ENCODE measurements at regions not wholly inside any gene's neighbourhood (a gene's known extent, or its start where the extent isn't known, plus 50 kb on each side); places are given as distances from the start of the nearest gene placed in this dataset.

DNA sequence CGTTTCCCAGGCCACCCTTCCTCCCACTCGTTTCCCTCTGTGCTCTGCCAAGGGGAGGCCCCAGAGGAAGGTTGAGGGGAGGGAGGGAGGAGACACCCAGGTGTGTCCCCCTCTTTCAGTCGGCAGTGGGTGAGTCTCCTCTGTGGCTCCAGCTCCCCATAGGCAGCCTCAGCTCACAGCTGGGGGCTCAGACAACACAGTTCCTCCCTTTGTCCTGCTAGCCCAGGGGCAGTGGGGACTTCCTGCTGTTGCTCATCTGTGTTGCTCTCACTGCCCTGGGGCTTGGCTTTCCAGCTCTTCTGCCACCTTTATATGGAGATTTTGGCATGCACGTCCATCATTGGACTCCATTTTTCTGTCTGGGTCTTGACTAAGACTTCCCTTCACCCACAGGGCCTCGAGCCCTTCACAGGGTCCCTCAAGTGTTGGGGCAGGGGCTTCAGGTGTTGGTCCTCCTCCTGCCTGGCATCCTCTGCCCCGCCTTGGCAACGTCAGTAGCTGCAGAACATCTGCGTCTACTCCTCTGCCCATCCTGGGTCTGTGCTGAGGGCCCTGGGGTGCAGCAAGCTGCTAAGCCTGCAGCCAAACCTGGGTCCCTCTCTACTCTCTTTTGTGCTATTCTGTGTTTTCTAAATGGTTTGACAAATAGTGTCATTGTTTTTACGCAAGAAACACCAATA is 190.6 kb upstream of the PMEPA1 start:
- no peak for TF ChIP-seq POLR2AphosphoS5 (IDR thresholded peaks at IDR 0.05; ENCODE audit: low read depth)
- TF ChIP-seq CTCF (conservative IDR thresholded peaks at IDR 0.05; ENCODE audit: low read depth in 2 of 2), result no peak
- no peak for TF ChIP-seq REST (IDR thresholded peaks at IDR 0.05; ENCODE audit: unreplicated experiment)
- TF ChIP-seq EZH2 (IDR thresholded peaks at IDR 0.05; ENCODE audit: low read depth, unreplicated experiment), result no peak
- no peak for TF ChIP-seq EZH2phosphoT487 (IDR thresholded peaks at IDR 0.05; ENCODE audit: unreplicated experiment)
- TF ChIP-seq NANOG (IDR thresholded peaks at IDR 0.05; ENCODE audit: borderline replicate concordance), result no peak
- TF ChIP-seq JUNB (IDR thresholded peaks at IDR 0.05; ENCODE audit: unreplicated experiment), result no peak
- TF ChIP-seq CREB1 (CRISPR knock-in tag; IDR thresholded peaks at IDR 0.05; ENCODE audit: low read depth), result no peak
- no peak for TF ChIP-seq STAT1 (IDR thresholded peaks at IDR 0.05; ENCODE audit: unreplicated experiment)
- TF ChIP-seq, protein P1, sequence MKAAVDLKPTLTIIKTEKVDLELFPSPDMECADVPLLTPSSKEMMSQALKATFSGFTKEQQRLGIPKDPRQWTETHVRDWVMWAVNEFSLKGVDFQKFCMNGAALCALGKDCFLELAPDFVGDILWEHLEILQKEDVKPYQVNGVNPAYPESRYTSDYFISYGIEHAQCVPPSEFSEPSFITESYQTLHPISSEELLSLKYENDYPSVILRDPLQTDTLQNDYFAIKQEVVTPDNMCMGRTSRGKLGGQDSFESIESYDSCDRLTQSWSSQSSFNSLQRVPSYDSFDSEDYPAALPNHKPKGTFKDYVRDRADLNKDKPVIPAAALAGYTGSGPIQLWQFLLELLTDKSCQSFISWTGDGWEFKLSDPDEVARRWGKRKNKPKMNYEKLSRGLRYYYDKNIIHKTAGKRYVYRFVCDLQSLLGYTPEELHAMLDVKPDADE (IDR thresholded peaks at IDR 0.05), result no peak
- no peak for TF ChIP-seq ZNF331 (CRISPR knock-in tag; IDR thresholded peaks at IDR 0.05; ENCODE audit: low read depth)
- no peak for TF ChIP-seq ZNF114 (CRISPR knock-in tag; IDR thresholded peaks at IDR 0.05)
